ENCODE measurements at regions not wholly inside any gene's neighbourhood (a gene's known extent, or its start where the extent isn't known, plus 50 kb on each side); places are given as distances from the start of the nearest gene placed in this dataset.
"Not testable (repeated sequence)": the region's sequence is repeated elsewhere in the genome, so short reads cannot be mapped to it uniquely, and the experiment has no call there.

DNA sequence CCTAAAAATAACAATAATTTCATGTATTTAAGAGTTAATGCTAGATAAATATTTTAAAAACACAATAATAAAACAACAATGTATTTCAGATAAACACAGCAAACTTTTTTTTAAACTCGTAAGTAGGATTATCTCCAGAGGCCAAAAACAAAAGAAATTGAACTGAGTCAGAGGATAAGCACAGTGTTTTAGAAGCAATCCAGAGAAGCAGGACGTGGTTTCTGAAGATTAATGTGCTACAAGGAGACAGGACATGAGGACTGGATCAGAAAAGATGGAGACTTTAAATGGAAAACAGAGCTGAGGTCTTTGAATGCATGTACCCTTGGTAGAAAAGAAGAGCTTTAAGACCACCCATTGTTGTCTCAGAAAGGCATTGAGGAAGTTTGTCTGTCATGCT lies 491.2 kb upstream of the TLE4 start:
- Histone ChIP-seq H3K36me3 (no peaks in the 10 kb centered on the region), H3K4me1 (no peaks in the 10 kb centered on the region), H3K27ac (no peak overlapping the region), H3K27me3 (no peaks in the 10 kb centered on the region), H3K4me3 (replicated peaks in 1 of 3) (no peak overlapping the region), H3K9me3 (no peaks in the 10 kb centered on the region)
- no peak for TF ChIP-seq POLR2A (IDR thresholded peaks at IDR 0.05)
- TF ChIP-seq, protein P1, sequence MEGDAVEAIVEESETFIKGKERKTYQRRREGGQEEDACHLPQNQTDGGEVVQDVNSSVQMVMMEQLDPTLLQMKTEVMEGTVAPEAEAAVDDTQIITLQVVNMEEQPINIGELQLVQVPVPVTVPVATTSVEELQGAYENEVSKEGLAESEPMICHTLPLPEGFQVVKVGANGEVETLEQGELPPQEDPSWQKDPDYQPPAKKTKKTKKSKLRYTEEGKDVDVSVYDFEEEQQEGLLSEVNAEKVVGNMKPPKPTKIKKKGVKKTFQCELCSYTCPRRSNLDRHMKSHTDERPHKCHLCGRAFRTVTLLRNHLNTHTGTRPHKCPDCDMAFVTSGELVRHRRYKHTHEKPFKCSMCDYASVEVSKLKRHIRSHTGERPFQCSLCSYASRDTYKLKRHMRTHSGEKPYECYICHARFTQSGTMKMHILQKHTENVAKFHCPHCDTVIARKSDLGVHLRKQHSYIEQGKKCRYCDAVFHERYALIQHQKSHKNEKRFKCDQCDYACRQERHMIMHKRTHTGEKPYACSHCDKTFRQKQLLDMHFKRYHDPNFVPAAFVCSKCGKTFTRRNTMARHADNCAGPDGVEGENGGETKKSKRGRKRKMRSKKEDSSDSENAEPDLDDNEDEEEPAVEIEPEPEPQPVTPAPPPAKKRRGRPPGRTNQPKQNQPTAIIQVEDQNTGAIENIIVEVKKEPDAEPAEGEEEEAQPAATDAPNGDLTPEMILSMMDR (IDR thresholded peaks at IDR 0.05): no peak
- WGBS, 2 donors: 58 to 59% methylated on average over 2 of the region's 2 CpGs
- intact Hi-C loops (cut with DNase I): no loop called here
- no peak for DNase-seq

- 82 to 93% methylated on average over 3 of the region's 3 CpGs for WGBS, 2 donors
- intact Hi-C loops (cut with DNase I): no loop called here
- Histone ChIP-seq H3K4me3 (replicated peaks in 1 of 3) (no peak overlapping the region), H3K27me3 (no peaks in the 10 kb centered on the region), H3K9me3 (no peaks in the 10 kb centered on the region), H3K36me3 (no peaks in the 10 kb centered on the region), H3K27ac (no peak overlapping the region), H3K4me1 (no peaks in the 10 kb centered on the region)
- no peak for DNase-seq
- TF ChIP-seq, protein P1 (IDR thresholded peaks at IDR 0.05): no peak
- no peak for TF ChIP-seq POLR2A (IDR thresholded peaks at IDR 0.05)
These were observed 488.1 kb upstream of the TLE4 start for GRCh38 chr9:79083621-79084020.

DNA sequence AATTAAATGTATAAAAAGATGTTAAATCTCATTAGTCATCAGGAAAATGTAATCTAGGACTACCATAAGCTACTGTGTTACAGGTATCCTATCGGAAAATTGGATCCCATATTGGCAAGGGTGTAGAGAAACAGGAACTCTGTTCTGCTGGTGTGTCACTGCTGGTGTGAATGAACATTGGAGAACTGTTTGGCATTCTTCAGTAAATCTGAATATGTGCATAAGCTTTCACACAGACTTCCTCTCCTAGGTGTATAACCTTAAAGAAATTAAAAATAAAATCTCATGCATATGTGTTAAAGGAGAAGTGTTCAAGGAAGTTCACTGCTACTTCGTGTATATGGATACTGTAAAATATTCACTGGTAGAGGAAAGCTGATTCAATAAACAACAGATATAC lies 484.6 kb upstream of the TLE4 start:
- no peaks in the 10 kb centered on the region for H3K36me3 ChIP-seq
- H3K4me1 ChIP-seq: no peaks in the 10 kb centered on the region
- no peak overlapping the region for H3K27ac ChIP-seq
- DNase-seq: no peak
- no peaks in the 10 kb centered on the region for H3K9me3 ChIP-seq
- no peak for TF ChIP-seq POLR2A (IDR thresholded peaks at IDR 0.05)
- TF ChIP-seq, protein P1 (IDR thresholded peaks at IDR 0.05): no peak
- intact Hi-C loops (cut with DNase I): no loop called here
- H3K4me3 ChIP-seq (replicated peaks in 1 of 3): no peak overlapping the region
- H3K27me3 ChIP-seq: no peaks in the 10 kb centered on the region
- 90 to 91% methylated on average over 2 of the region's 2 CpGs for WGBS, 2 donors

- intact Hi-C loops (cut with DNase I): no loop called here
- DNase-seq: no peak
- Histone ChIP-seq H3K27ac (no peak overlapping the region), H3K4me3 (replicated peaks in 1 of 3) (no peak overlapping the region), H3K27me3 (no peaks in the 10 kb centered on the region), H3K36me3 (no peaks in the 10 kb centered on the region), H3K9me3 (no peaks in the 10 kb centered on the region), H3K4me1 (no peaks in the 10 kb centered on the region)
- TF ChIP-seq POLR2A (IDR thresholded peaks at IDR 0.05): no peak
- TF ChIP-seq, protein P1 (IDR thresholded peaks at IDR 0.05): no peak
These were observed 482.7 kb upstream of the TLE4 start for GRCh38 chr9:79089054-79089560.

DNA sequence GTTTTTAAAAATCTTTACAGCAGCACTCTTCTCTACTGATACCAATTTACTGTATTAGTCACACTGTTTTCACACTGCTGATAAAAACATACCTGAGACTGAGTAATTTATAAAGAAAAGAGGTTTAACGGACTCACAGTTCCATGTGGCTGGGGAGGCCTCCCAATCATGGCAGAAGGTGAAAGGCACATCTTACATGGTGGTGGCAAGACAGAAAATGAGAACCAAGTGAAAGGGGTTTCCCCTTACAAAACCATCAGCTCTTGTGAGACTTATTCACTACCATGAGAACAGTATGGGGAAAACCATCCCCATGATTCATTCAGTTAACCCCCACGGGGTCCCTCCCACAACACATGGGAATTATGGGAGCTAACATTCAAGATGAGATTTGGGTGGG lies 481.9 kb upstream of the TLE4 start:
- WGBS, 2 donors: 70 to 72% methylated on average over 2 of the region's 2 CpGs
- DNase-seq; H3K36me3 ChIP-seq; H3K27ac ChIP-seq; H3K4me3 ChIP-seq (replicated peaks in 1 of 3); H3K27me3 ChIP-seq; intact Hi-C loops (cut with DNase I); H3K4me1 ChIP-seq; H3K9me3 ChIP-seq: not testable (repeated sequence)

DNA sequence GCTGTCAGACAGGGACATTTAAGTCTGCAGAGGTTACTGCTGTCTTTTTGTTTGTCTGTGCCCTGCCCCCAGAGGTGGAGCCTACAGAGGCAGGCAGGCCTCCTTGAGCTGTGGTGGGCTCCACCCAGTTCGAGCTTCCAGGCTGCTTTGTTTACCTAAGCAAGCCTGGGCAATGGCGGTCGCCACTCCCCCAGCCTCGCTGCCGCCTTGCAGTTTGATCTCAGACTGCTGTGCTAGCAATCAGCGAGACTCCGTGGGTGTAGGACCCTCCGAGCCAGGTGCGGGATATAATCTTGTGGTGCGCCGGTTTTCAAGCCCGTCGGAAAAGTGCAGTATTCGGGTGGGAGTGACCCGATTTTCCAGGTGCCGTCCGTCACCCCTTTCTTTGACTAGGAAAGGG lies 468.5 kb upstream of the TLE4 start:
- H3K4me1 ChIP-seq; H3K36me3 ChIP-seq; H3K4me3 ChIP-seq (replicated peaks in 1 of 3); intact Hi-C loops (cut with DNase I); H3K27ac ChIP-seq; H3K9me3 ChIP-seq; H3K27me3 ChIP-seq; DNase-seq: not testable (repeated sequence)
- 95% methylated on average over 16 of the region's 17 CpGs for WGBS, 2 donors

All from thyroid gland (tissue), 4 donors.